OCI-LY1 (cell line): ENCODE measurements at regions not wholly inside any gene's neighbourhood (a gene's known extent, or its start where the extent isn't known, plus 50 kb on each side); places are given as distances from the start of the nearest gene placed in this dataset.

Source experiments
- CTCF ChIP-seq: fragments of 200-600 bp; sonication (generic), shearing (Covaris generic); IDR thresholded peaks from 2 replicates; pipeline ENCODE4 v1.5.1; 2017; ENCODE audit warnings: mild to moderate bottlenecking, antibody characterized with exemption, low read length, moderate library complexity, mixed read lengths
- EZH2 ChIP-seq: fragments of 200-600 bp; sonication (generic), shearing (Covaris generic); IDR thresholded peaks from 2 replicates; pipeline ENCODE4 v1.8.0; 2017; ENCODE audit warnings: borderline replicate concordance, mixed run types, mild to moderate bottlenecking, antibody characterized with exemption, low read length, moderate library complexity, mixed read lengths

DNA sequence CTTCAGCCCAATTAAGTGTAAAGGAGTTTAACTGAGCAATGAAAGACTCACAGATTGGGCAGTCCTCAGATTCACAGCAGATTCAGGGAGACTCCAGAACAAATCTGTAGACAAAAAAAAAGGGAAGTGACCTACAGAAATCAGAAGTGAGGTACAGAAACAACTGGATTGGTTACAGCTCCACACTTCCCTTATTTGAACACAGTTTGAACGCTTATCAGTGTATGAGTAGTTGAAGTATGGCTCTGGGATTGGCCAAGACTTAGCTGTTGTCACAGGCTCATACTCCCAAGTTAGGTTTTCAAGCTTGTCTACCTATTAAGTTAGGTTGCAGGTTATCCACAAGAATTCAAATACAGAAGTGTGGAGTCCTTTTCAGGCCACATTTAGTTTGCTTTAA, 112.4 kb upstream of the ELOVL6 start:
- TF ChIP-seq CTCF (no peak), EZH2 (no peak)
